B cell (primary cell): ENCODE measurements at regions not wholly inside any gene's neighbourhood (a gene's known extent, or its start where the extent isn't known, plus 50 kb on each side); places are given as distances from the start of the nearest gene placed in this dataset.

Source experiments
- ATAC-seq: fragments of 200-7000 bp; cut with Tn5 transposase; one replicate; pipeline ENCODE4 v1.10.0; 2021; ENCODE audit warnings: low read depth, mild to moderate bottlenecking, moderate number of reproducible peaks, moderate library complexity
- CTCF ChIA-PET: fragments of 350-600 bp; sonication (Branson Sonifier 250); formaldehyde crosslinking; loops from one replicate; lab custom pipeline; 2021; ENCODE audit warnings: antibody characterized with exemption, inconsistent platforms; lab: Charles Lee
- POLR2A ChIA-PET: fragments of 350-600 bp; sonication (Branson Sonifier 250); formaldehyde crosslinking; loops from one replicate; lab custom pipeline; 2021; ENCODE audit warnings: antibody characterized with exemption; lab: Charles Lee
- DNase-seq: peaks from one replicate; pipeline ENCODE4 v3.0.0; 2013
- H2AFZ ChIP-seq: 2 replicates; pipeline ENCODE4 v1.6.1; 2012; ENCODE audit warnings: mild to moderate bottlenecking, low read depth, low read length; ENCODE audit not compliant: insufficient read depth, poor library complexity, severe bottlenecking
- H3K27ac ChIP-seq, 2 donors: 1 replicate in 1 of 2; 2 replicates in 1 of 2; pipeline ENCODE4 v1.5.1; 2012 to 2013; ENCODE audit warnings: low read length in 2 of 2, mild to moderate bottlenecking in 2 of 2, moderate library complexity in 1 of 2
- H3K27me3 ChIP-seq, 4 experiments: fragments of 200-600 bp in 1 of 4; sonication (generic) in 1 of 4; replicated peaks in 1 of 4; 1 replicate in 2 of 4; 2 replicates in 2 of 4; pipeline versions ENCODE4 v1.6.1 to v1.7.0; 2013 to 2016; ENCODE audit warnings: low read length in 3 of 4, mild to moderate bottlenecking in 2 of 4, mixed read lengths in 1 of 4, moderate library complexity in 1 of 4; ENCODE audit not compliant: insufficient read depth in 4 of 4, control insufficient read depth in 3 of 4; ENCODE audit errors: control extremely low read depth in 1 of 4
- H3K36me3 ChIP-seq, 2 experiments: replicated peaks in 1 of 2; 1 replicate in 1 of 2; 2 replicates in 1 of 2; pipeline versions ENCODE4 v1.6.1 to v1.7.1; 2013; ENCODE audit warnings: low read length in 1 of 2; ENCODE audit not compliant: insufficient read depth in 2 of 2, control insufficient read depth in 1 of 2; ENCODE audit errors: control extremely low read depth in 1 of 2, extremely low read depth in 1 of 2
- H3K4me1 ChIP-seq, 2 donors: fragments of 200-600 bp in 1 of 2; sonication (generic) in 1 of 2; 1 replicate in 1 of 2; 2 replicates in 1 of 2; pipeline versions ENCODE4 v1.5.1 to v1.6.1; 2013 to 2017; ENCODE audit warnings: low read length in 2 of 2; ENCODE audit not compliant: control insufficient read depth in 2 of 2, insufficient read depth in 2 of 2
- H3K4me2 ChIP-seq: replicated peaks from 2 replicates; pipeline ENCODE3; 2012; ENCODE audit warnings: mild to moderate bottlenecking, low read depth, low read length; ENCODE audit not compliant: poor library complexity, severe bottlenecking
- H3K4me3 ChIP-seq, 5 experiments: fragments of 200-600 bp in 1 of 5; sonication (generic) in 1 of 5; 1 replicate in 3 of 5; 2 replicates in 2 of 5; pipeline versions ENCODE4 v1.5.1 to v1.7.0; 2011 to 2016; ENCODE audit warnings: low read length in 4 of 5, mild to moderate bottlenecking in 4 of 5, low read depth in 2 of 5, control low read depth in 1 of 5, moderate library complexity in 1 of 5; ENCODE audit not compliant: insufficient read depth in 1 of 5; ENCODE audit errors: control extremely low read depth in 1 of 5, extremely low read depth in 1 of 5
- H3K79me2 ChIP-seq: fragments of 200-600 bp; sonication (generic); one replicate; pipeline ENCODE4 v1.6.0; 2016; ENCODE audit warnings: low read length; ENCODE audit not compliant: control insufficient read depth, insufficient read depth
- H3K9ac ChIP-seq: fragments of 200-600 bp; sonication (generic); 2 replicates; pipeline ENCODE4 v1.6.1; 2017; ENCODE audit warnings: mild to moderate bottlenecking, low read length, moderate library complexity
- H3K9me3 ChIP-seq, 3 donors: one replicate each; pipeline versions ENCODE4 v1.6.1 to v1.7.1; 2013; ENCODE audit warnings: low read length in 2 of 3; ENCODE audit not compliant: control insufficient read depth in 2 of 3, insufficient read depth in 1 of 3; ENCODE audit errors: control extremely low read depth in 1 of 3
- H4K20me1 ChIP-seq: 2 replicates; pipeline ENCODE4 v1.6.0; 2012; ENCODE audit warnings: mild to moderate bottlenecking, low read length; ENCODE audit not compliant: insufficient read depth, control insufficient read depth, poor library complexity, severe bottlenecking
- H3K27ac Mint-ChIP-seq: one replicate; pipeline ENCODE4 v1.8.0; 2021; ENCODE audit warnings: mixed read lengths
- H3K27me3 Mint-ChIP-seq: one replicate; pipeline ENCODE4 v1.8.0; 2021; ENCODE audit warnings: mixed read lengths
- H3K4me1 Mint-ChIP-seq: one replicate; pipeline ENCODE4 v1.8.0; 2021; ENCODE audit warnings: mixed read lengths
- H3K4me3 Mint-ChIP-seq: one replicate; pipeline ENCODE4 v1.8.0; 2021; ENCODE audit warnings: mixed read lengths
- H3K9me3 Mint-ChIP-seq: one replicate; pipeline ENCODE4 v1.8.0; 2022; ENCODE audit warnings: mixed read lengths; ENCODE audit not compliant: insufficient read depth
- CTCF ChIP-seq: fragments of 200-600 bp; IDR thresholded peaks from one replicate; pipeline ENCODE4 v1.8.0; 2022; ENCODE audit warnings: antibody characterized with exemption, mild to moderate bottlenecking
- EZH2 ChIP-seq: IDR thresholded peaks from 2 replicates; pipeline ENCODE4 v1.6.1; 2012; ENCODE audit warnings: borderline replicate concordance, low read depth, mild to moderate bottlenecking, moderate library complexity, low read length; ENCODE audit not compliant: insufficient read depth, poor library complexity, severe bottlenecking
- WGBS: methylation state at CpG from one replicate; pipeline ENCODE4 v1.1.5; 2013; ENCODE audit warnings: missing lambda C conversion rate; ENCODE audit not compliant: insufficient coverage; 5-methylcytosine and 5-hydroxymethylcytosine counted together
- intact Hi-C: fragments of 100-400 bp; cut with micrococcal nuclease; formaldehyde crosslinking; loops from one replicate; pipeline ENCODE4 v1.10.0; 2022

- H3K4me1 Mint-ChIP-seq, result no peaks in the 10 kb centered on the region
These were observed 292.2 kb upstream of the MC4R start for GRCh38 chr18:60664736-60665135.

DNA sequence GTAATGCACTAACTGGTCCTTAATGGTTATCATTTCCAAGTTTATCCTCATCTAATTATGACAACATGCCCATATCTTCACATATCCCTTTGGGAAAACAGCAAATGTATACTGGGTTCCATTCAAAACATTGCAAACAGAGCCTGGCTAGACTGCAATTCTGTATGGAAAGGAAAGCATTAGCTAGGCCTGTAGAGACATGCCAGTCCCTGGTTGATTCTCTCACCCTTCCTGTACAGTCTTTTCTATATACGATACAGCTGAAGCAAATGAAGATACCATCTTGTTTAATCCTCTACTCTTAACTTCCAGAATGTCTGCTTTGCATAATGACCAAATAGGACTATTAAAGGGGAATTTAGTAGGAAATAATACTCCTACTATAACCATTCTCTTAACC, 294.4 kb upstream of the MC4R start:
- no peak overlapping the region for H3K4me3 ChIP-seq
- H3K4me2 ChIP-seq, result no peak overlapping the region
- Mint-ChIP-seq H3K4me3 (no peak overlapping the region), H3K27me3 (no peaks in the 10 kb centered on the region), H3K4me1 (no peaks in the 10 kb centered on the region), H3K27ac (no peak overlapping the region), H3K9me3 (no peaks in the 10 kb centered on the region)
- H3K27ac ChIP-seq, result no peak overlapping the region
- H3K27me3 ChIP-seq, result no peaks in the 10 kb centered on the region
- peaks cover 0 to 11% (median 0%) of the 10 kb centered on the region in 3 donors for H3K9me3 ChIP-seq
- H3K36me3 ChIP-seq, result no peaks in the 10 kb centered on the region
- H4K20me1 ChIP-seq, result no peaks in the 10 kb centered on the region
- intact Hi-C loops, result no loop called here
- no peak for TF ChIP-seq EZH2
- TF ChIP-seq CTCF, result no peak
- no peaks in the 10 kb centered on the region for H3K4me1 ChIP-seq
- ATAC-seq, result no peak
- WGBS, result no CpG with 5 or more reads among the region's 1 CpG
- CTCF ChIA-PET, result no interaction called here
- no peak overlapping the region for H3K9ac ChIP-seq
- POLR2A ChIA-PET, result no interaction called here
- no peak overlapping the region for H2AFZ ChIP-seq
- DNase-seq, result no peak
- H3K79me2 ChIP-seq, result no peaks in the 10 kb centered on the region

More at GRCh38 chr18:60664736-60665135, 292.2 kb upstream of the MC4R start:
- no peaks in the 10 kb centered on the region for H4K20me1 ChIP-seq
- no peak overlapping the region for H3K4me3 ChIP-seq
- H3K4me1 ChIP-seq, result no peaks in the 10 kb centered on the region
- Mint-ChIP-seq H3K4me3 (no peak overlapping the region), H3K27me3 (no peaks in the 10 kb centered on the region), H3K27ac (no peak overlapping the region), H3K9me3 (no peaks in the 10 kb centered on the region)
- H3K4me2 ChIP-seq, result no peak overlapping the region
- TF ChIP-seq EZH2 (no peak), CTCF (no peak)
- ChIA-PET CTCF (no interaction called here), POLR2A (no interaction called here)
- ATAC-seq (no peak), DNase-seq (no peak)
- no peak overlapping the region for H3K9ac ChIP-seq
- H3K27me3 ChIP-seq, result no peaks in the 10 kb centered on the region
- 98% methylated on average over 3 of the region's 4 CpGs for WGBS
- H3K9me3 ChIP-seq, result peaks cover 0 to 11% (median 0%) of the 10 kb centered on the region in 3 donors
- H3K36me3 ChIP-seq, result no peaks in the 10 kb centered on the region
- H3K27ac ChIP-seq, result no peak overlapping the region
- intact Hi-C loops, result no loop called here
- H2AFZ ChIP-seq, result no peak overlapping the region
- H3K79me2 ChIP-seq, result no peaks in the 10 kb centered on the region
